ENCODE measurements at regions not wholly inside any gene's neighbourhood (a gene's known extent, or its start where the extent isn't known, plus 50 kb on each side); places are given as distances from the start of the nearest gene placed in this dataset.

GRCh38 chr13:40273253-40274025 lies 393.0 kb downstream of the FOXO1 start:
- Histone ChIP-seq H3K4me3 (ENCODE audit: low read length) (no peak overlapping the region), H3K9me3 (ENCODE audit: low read length) (no peaks in the 10 kb centered on the region), H3K27ac (ENCODE audit: low read depth, low read length) (no peak overlapping the region), H3K27me3 (ENCODE audit: insufficient read depth, low read length, poor library complexity, severe bottlenecking) (no peaks in the 10 kb centered on the region), H3K36me3 (ENCODE audit: insufficient read depth, low read length) (no peaks in the 10 kb centered on the region), H3K4me1 (ENCODE audit: insufficient read depth, low read length) (peaks cover 9% of the 10 kb centered on the region)
- peak overlapping the region in 1 of 8 donors; percentile 51 for H3K27ac Mint-ChIP-seq
- peaks cover 17 to 28% (median 27%) of the 10 kb centered on the region in 3 donors for H3K4me1 Mint-ChIP-seq
- CTCF ChIA-PET, result interaction anchor here (1.6 kb wide), 1 partner anchor 8 kb away, joined by 3 read pairs; no protein-coding TSS in a partner anchor
- no peak overlapping the region for H3K4me3 Mint-ChIP-seq
- POLR2A ChIA-PET, result no interaction called here
- peaks cover 0 to 5% (median 3%) of the 10 kb centered on the region in 3 donors for H3K36me3 Mint-ChIP-seq
- H3K27me3 Mint-ChIP-seq, result peaks cover 0 to 5% of the 10 kb centered on the region in 2 donors
- no peak for DNase-seq
- no peaks in the 10 kb centered on the region for H3K9me3 Mint-ChIP-seq

DNA sequence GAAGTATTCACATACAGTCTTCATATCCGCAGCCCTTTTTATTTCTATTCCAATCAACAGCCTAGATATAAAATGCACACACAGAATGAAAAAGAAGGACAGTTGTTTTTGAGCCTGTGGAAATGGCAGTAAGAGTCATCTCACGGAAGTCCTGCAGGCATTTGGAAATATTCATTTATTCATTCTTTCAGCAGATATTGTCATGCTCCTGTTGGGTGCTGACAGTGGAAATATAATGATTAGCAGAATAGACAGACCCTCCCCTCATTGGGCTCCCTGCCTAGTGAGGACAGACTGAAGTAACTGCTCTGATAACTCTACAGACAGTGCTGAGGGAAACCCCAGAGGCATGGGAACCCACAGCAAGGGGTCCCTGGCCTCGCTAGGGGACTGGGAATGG lies 392.3 kb downstream of the FOXO1 start:
- H3K27ac ChIP-seq (ENCODE audit: low read depth, low read length), result no peak overlapping the region
- Mint-ChIP-seq H3K27me3 (peaks cover 0 to 5% of the 10 kb centered on the region in 2 donors), H3K27ac (peak overlapping the region in 1 of 8 donors; percentile 33), H3K4me3 (no peak overlapping the region), H3K9me3 (no peaks in the 10 kb centered on the region), H3K36me3 (peaks cover 0 to 5% (median 3%) of the 10 kb centered on the region in 3 donors), H3K4me1 (peaks cover 17 to 28% (median 27%) of the 10 kb centered on the region in 3 donors)
- peaks cover 9% of the 10 kb centered on the region for H3K4me1 ChIP-seq (ENCODE audit: insufficient read depth, low read length)
- no peaks in the 10 kb centered on the region for H3K9me3 ChIP-seq (ENCODE audit: low read length)
- H3K4me3 ChIP-seq (ENCODE audit: low read length), result no peak overlapping the region
- ChIA-PET CTCF (no interaction called here), POLR2A (no interaction called here)
- H3K27me3 ChIP-seq (ENCODE audit: insufficient read depth, low read length, poor library complexity, severe bottlenecking), result no peaks in the 10 kb centered on the region
- H3K36me3 ChIP-seq (ENCODE audit: insufficient read depth, low read length), result no peaks in the 10 kb centered on the region
- DNase-seq, result no peak

DNA sequence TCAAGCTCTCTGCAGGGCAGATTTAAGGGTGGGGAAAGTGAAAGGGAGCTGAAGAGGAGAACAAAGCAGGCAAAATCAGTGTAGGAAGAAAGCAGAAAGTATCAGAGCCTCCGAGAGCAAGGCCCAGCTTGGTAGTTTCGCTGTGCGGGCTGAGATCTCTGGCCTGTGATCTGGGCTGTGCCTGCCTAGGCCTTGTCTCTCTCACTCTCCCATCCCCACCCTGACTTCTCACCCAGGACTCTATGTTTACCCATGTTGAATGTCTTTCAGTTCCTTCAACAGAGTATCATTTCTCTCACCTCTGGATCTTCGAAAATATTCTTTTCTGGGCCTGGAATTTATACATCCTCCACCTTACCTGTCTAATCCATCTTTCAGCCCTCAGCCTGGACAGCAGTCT lies 391.3 kb downstream of the FOXO1 start:
- no peaks in the 10 kb centered on the region for H3K9me3 ChIP-seq (ENCODE audit: low read length)
- H3K4me1 Mint-ChIP-seq, result peaks cover 17 to 25% (median 25%) of the 10 kb centered on the region in 3 donors
- ChIA-PET POLR2A (no interaction called here), CTCF (no interaction called here)
- H3K4me3 Mint-ChIP-seq, result no peak overlapping the region
- no peaks in the 10 kb centered on the region for H3K36me3 ChIP-seq (ENCODE audit: insufficient read depth, low read length)
- H3K27me3 ChIP-seq (ENCODE audit: insufficient read depth, low read length, poor library complexity, severe bottlenecking), result no peaks in the 10 kb centered on the region
- no peak overlapping the region for H3K27ac ChIP-seq (ENCODE audit: low read depth, low read length)
- H3K27ac Mint-ChIP-seq, result peak overlapping the region in 1 of 8 donors; percentile 31
- H3K27me3 Mint-ChIP-seq, result peaks cover 0 to 5% of the 10 kb centered on the region in 2 donors
- H3K36me3 Mint-ChIP-seq, result peaks cover 0 to 5% (median 3%) of the 10 kb centered on the region in 3 donors
- H3K4me3 ChIP-seq (ENCODE audit: low read length), result no peak overlapping the region
- peaks cover 9% of the 10 kb centered on the region for H3K4me1 ChIP-seq (ENCODE audit: insufficient read depth, low read length)
- H3K9me3 Mint-ChIP-seq, result no peaks in the 10 kb centered on the region
- DNase-seq, result no peak

GRCh38 chr13:40275636-40276035 lies 390.8 kb downstream of the FOXO1 start:
- H3K27ac Mint-ChIP-seq, result no peak overlapping the region
- CTCF ChIA-PET, result no interaction called here

DNA sequence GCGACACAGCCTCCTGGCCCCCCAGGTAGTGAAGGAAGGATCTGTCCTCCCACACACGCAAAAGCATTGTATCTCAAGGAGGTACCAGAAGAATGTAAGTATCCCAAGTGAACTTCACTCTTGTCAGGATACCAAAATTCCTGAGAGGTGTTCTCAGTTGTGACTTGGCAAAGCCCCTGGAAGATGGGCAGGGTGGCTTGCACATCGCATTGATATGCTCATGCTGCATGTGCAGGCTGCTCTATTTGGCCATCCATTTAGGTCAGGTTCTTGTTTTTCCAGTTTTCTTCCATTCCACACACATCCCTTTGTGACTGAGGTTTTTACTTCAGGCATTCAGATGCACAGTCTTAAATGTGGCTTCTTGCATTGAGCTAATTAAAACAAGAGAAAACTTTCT lies 382.8 kb downstream of the FOXO1 start:
- Histone ChIP-seq H3K36me3 (ENCODE audit: insufficient read depth, low read length) (no peaks in the 10 kb centered on the region), H3K4me1 (ENCODE audit: insufficient read depth, low read length) (no peaks in the 10 kb centered on the region), H3K4me3 (ENCODE audit: low read length) (no peak overlapping the region), H3K9me3 (ENCODE audit: low read length) (no peaks in the 10 kb centered on the region), H3K27ac (ENCODE audit: low read depth, low read length) (no peak overlapping the region), H3K27me3 (ENCODE audit: insufficient read depth, low read length, poor library complexity, severe bottlenecking) (no peaks in the 10 kb centered on the region)
- CTCF ChIA-PET, result no interaction called here
- Mint-ChIP-seq H3K27me3 (no peaks in the 10 kb centered on the region), H3K36me3 (no peaks in the 10 kb centered on the region), H3K4me3 (no peak overlapping the region), H3K27ac (no peak overlapping the region), H3K4me1 (no peaks in the 10 kb centered on the region), H3K9me3 (no peaks in the 10 kb centered on the region)
- POLR2A ChIA-PET, result interaction anchor here (1.1 kb wide), 1 partner anchor 76 kb away, joined by 3 read pairs; no protein-coding TSS in a partner anchor
- no peak for DNase-seq

More at GRCh38 chr13:40275636-40276035, 390.8 kb downstream of the FOXO1 start:
- H3K27ac ChIP-seq (ENCODE audit: low read depth, low read length), result no peak overlapping the region
- POLR2A ChIA-PET, result no interaction called here
- no peaks in the 10 kb centered on the region for H3K36me3 ChIP-seq (ENCODE audit: insufficient read depth, low read length)
- no peak overlapping the region for H3K4me3 Mint-ChIP-seq
- no peaks in the 10 kb centered on the region for H3K9me3 ChIP-seq (ENCODE audit: low read length)
- peaks cover 0 to 5% of the 10 kb centered on the region in 2 donors for H3K27me3 Mint-ChIP-seq
- H3K9me3 Mint-ChIP-seq, result no peaks in the 10 kb centered on the region
- DNase-seq, result no peak
- peaks cover 0 to 5% (median 3%) of the 10 kb centered on the region in 3 donors for H3K36me3 Mint-ChIP-seq
- H3K27me3 ChIP-seq (ENCODE audit: insufficient read depth, low read length, poor library complexity, severe bottlenecking), result no peaks in the 10 kb centered on the region
- no peak overlapping the region for H3K4me3 ChIP-seq (ENCODE audit: low read length)
- H3K4me1 ChIP-seq (ENCODE audit: insufficient read depth, low read length), result peaks cover 5% of the 10 kb centered on the region
- H3K4me1 Mint-ChIP-seq, result peaks cover 14 to 20% (median 20%) of the 10 kb centered on the region in 3 donors

DNA sequence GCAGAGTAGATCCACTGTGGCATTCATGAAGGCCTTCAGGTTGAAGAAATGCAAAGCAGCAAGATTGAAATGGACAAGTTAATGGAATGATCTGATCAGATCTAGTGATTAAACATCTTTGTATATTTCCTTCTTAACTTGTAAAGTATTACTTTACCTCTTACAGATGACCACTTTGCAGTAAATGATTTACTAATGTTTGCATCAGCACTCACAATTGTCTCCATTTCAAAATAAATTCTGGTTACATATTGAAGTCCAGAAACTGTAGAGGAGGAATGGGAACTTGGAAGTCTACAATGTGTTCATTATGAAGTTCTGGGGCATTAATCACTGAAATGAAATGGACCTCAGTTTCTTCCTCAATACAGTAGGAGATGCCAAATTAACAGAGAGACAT lies 380.8 kb downstream of the FOXO1 start:
- H3K36me3 Mint-ChIP-seq, result no peaks in the 10 kb centered on the region
- no peaks in the 10 kb centered on the region for H3K27me3 Mint-ChIP-seq
- peak overlapping the region in 1 of 8 donors; percentile 30 for H3K27ac Mint-ChIP-seq
- no peaks in the 10 kb centered on the region for H3K27me3 ChIP-seq (ENCODE audit: insufficient read depth, low read length, poor library complexity, severe bottlenecking)
- H3K9me3 Mint-ChIP-seq, result no peaks in the 10 kb centered on the region
- H3K4me3 Mint-ChIP-seq, result no peak overlapping the region
- POLR2A ChIA-PET, result no interaction called here
- no peak overlapping the region for H3K4me3 ChIP-seq (ENCODE audit: low read length)
- no peak overlapping the region for H3K27ac ChIP-seq (ENCODE audit: low read depth, low read length)
- CTCF ChIA-PET, result no interaction called here
- no peaks in the 10 kb centered on the region for H3K4me1 ChIP-seq (ENCODE audit: insufficient read depth, low read length)
- no peaks in the 10 kb centered on the region for H3K4me1 Mint-ChIP-seq
- no peaks in the 10 kb centered on the region for H3K9me3 ChIP-seq (ENCODE audit: low read length)
- DNase-seq, result no peak
- H3K36me3 ChIP-seq (ENCODE audit: insufficient read depth, low read length), result no peaks in the 10 kb centered on the region

DNA sequence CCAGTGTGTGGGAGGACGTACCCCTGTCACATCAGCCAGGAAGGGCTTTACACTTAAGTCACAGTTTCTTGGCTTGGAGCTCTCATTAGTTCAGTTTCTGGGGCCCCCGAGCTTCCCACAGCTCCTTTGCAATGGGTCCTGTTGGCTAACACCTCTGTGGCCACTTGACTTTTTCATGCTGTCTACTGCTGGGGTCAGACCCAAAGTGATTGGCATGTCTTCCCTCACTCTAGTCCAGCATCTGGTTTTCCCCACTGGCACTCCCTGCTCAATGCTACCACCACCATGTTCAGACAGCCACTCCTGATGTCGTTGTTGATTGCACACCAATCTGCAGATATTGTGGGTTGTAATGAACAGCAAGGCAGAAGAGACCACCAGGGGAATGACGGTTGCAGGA lies 379.0 kb downstream of the FOXO1 start:
- POLR2A ChIA-PET, result interaction anchor here (1.2 kb wide), 1 partner anchor 335 kb away, joined by 3 read pairs; no protein-coding TSS in a partner anchor
- Mint-ChIP-seq H3K27me3 (no peaks in the 10 kb centered on the region), H3K27ac (no peak overlapping the region), H3K4me3 (no peak overlapping the region), H3K4me1 (no peaks in the 10 kb centered on the region), H3K36me3 (no peaks in the 10 kb centered on the region), H3K9me3 (no peaks in the 10 kb centered on the region)
- H3K36me3 ChIP-seq (ENCODE audit: insufficient read depth, low read length), result no peaks in the 10 kb centered on the region
- no peak overlapping the region for H3K27ac ChIP-seq (ENCODE audit: low read depth, low read length)
- no peak overlapping the region for H3K4me3 ChIP-seq (ENCODE audit: low read length)
- no peak for DNase-seq
- CTCF ChIA-PET, result no interaction called here
- no peaks in the 10 kb centered on the region for H3K9me3 ChIP-seq (ENCODE audit: low read length)
- H3K27me3 ChIP-seq (ENCODE audit: insufficient read depth, low read length, poor library complexity, severe bottlenecking), result no peaks in the 10 kb centered on the region
- H3K4me1 ChIP-seq (ENCODE audit: insufficient read depth, low read length), result no peaks in the 10 kb centered on the region

DNA sequence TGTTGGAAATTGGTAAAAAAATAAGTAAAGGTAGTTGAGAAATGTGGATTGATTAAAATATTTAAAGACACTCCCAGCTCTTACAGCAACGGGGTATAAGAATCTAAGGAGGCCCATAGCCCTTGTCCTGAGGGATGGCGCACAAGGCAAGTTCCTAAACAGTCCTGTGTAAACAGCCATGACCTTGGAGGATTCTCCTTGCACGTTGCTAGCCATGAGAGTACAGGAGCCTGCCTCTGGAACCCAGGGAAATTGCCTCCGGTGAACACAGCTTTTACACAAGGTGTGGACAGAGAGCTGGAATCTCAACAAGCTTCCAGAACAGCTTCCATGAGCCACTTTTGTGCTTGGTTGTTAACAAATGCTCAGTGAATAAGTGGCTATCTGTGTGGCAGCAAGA lies 378.2 kb downstream of the FOXO1 start:
- Histone ChIP-seq H3K27ac (ENCODE audit: low read depth, low read length) (no peak overlapping the region), H3K4me3 (ENCODE audit: low read length) (no peak overlapping the region), H3K27me3 (ENCODE audit: insufficient read depth, low read length, poor library complexity, severe bottlenecking) (no peaks in the 10 kb centered on the region), H3K4me1 (ENCODE audit: insufficient read depth, low read length) (no peaks in the 10 kb centered on the region), H3K36me3 (ENCODE audit: insufficient read depth, low read length) (no peaks in the 10 kb centered on the region), H3K9me3 (ENCODE audit: low read length) (no peaks in the 10 kb centered on the region)
- Mint-ChIP-seq H3K4me1 (no peaks in the 10 kb centered on the region), H3K36me3 (no peaks in the 10 kb centered on the region), H3K4me3 (no peak overlapping the region), H3K27ac (no peak overlapping the region), H3K27me3 (no peaks in the 10 kb centered on the region), H3K9me3 (no peaks in the 10 kb centered on the region)
- ChIA-PET POLR2A (no interaction called here), CTCF (no interaction called here)
- no peak for DNase-seq

Data from CD8-positive, alpha-beta memory T cell (primary cell).